ENCODE measurements at regions not wholly inside any gene's neighbourhood (a gene's known extent, or its start where the extent isn't known, plus 50 kb on each side); places are given as distances from the start of the nearest gene placed in this dataset.

DNA sequence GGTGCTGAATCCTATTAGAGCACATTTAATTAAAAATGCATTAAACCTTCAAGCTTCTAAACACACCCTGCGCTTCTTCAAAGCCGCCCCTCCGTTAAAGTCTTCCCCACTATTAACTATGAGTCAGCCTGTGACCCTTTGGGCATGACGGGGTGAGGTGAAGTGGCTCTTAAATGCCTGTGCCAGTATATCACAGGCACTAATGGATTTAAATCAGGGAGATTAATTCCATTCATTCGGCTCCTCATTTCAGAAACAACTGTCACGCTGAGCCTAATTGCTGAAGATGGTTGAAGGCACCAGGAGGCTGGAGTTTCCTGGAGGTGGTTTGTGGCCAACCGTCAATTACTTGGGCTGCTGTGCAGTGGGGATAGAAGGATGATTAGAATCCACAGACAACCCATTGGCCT, 192.6 kb upstream of the MSX2 start:
- TF ChIP-seq, protein P1, sequence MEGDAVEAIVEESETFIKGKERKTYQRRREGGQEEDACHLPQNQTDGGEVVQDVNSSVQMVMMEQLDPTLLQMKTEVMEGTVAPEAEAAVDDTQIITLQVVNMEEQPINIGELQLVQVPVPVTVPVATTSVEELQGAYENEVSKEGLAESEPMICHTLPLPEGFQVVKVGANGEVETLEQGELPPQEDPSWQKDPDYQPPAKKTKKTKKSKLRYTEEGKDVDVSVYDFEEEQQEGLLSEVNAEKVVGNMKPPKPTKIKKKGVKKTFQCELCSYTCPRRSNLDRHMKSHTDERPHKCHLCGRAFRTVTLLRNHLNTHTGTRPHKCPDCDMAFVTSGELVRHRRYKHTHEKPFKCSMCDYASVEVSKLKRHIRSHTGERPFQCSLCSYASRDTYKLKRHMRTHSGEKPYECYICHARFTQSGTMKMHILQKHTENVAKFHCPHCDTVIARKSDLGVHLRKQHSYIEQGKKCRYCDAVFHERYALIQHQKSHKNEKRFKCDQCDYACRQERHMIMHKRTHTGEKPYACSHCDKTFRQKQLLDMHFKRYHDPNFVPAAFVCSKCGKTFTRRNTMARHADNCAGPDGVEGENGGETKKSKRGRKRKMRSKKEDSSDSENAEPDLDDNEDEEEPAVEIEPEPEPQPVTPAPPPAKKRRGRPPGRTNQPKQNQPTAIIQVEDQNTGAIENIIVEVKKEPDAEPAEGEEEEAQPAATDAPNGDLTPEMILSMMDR (conservative IDR thresholded peaks at IDR 0.05 in 1 of 2, IDR thresholded peaks at IDR 0.05 in 1 of 2; ENCODE audit: low read depth in 1 of 2, low read length in 2 of 2), result no peak
- no peak for TF ChIP-seq EZH2 (IDR thresholded peaks at IDR 0.05; ENCODE audit: low read length, missing control alignments)
